ENCODE measurements at regions not wholly inside any gene's neighbourhood (a gene's known extent, or its start where the extent isn't known, plus 50 kb on each side); places are given as distances from the start of the nearest gene placed in this dataset.

- TF ChIP-seq CTCF (IDR thresholded peaks at IDR 0.05; ENCODE audit: low read length, missing control alignments) = no peak
- no peak for DNase-seq (ENCODE audit: low read depth)
- H3K4me3 ChIP-seq (replicated peaks; ENCODE audit: low read depth, low read length) = no peak overlapping the region
Observed at GRCh38 chr15:25613134-25613533, 174.3 kb upstream of the UBE3A start.

GRCh38 chr15:25611603-25612002 is 172.8 kb upstream of the UBE3A start:
- TF ChIP-seq CTCF (IDR thresholded peaks at IDR 0.05; ENCODE audit: low read length, missing control alignments) = no peak
- H3K4me3 ChIP-seq (replicated peaks; ENCODE audit: low read depth, low read length) = no peak overlapping the region
- DNase-seq (ENCODE audit: low read depth) = no peak

- H3K4me3 ChIP-seq (replicated peaks; ENCODE audit: low read depth, low read length) = no peak overlapping the region
- TF ChIP-seq CTCF (IDR thresholded peaks at IDR 0.05; ENCODE audit: low read length, missing control alignments) = no peak
- DNase-seq (ENCODE audit: low read depth) = no peak
Observed at GRCh38 chr15:25609371-25609770, 170.5 kb upstream of the UBE3A start.

- no peak overlapping the region for H3K4me3 ChIP-seq (replicated peaks; ENCODE audit: low read depth, low read length)
- TF ChIP-seq CTCF (IDR thresholded peaks at IDR 0.05; ENCODE audit: low read length, missing control alignments) = no peak
- no peak for DNase-seq (ENCODE audit: low read depth)
Observed at GRCh38 chr15:25608926-25609325, 170.1 kb upstream of the UBE3A start.

GRCh38 chr15:25605151-25605550 is 166.3 kb upstream of the UBE3A start:
- no peak for TF ChIP-seq CTCF (IDR thresholded peaks at IDR 0.05; ENCODE audit: low read length, missing control alignments)
- DNase-seq (ENCODE audit: low read depth) = no peak
- no peak overlapping the region for H3K4me3 ChIP-seq (replicated peaks; ENCODE audit: low read depth, low read length)

GRCh38 chr15:25600751-25601150 is 161.9 kb upstream of the UBE3A start:
- TF ChIP-seq CTCF (IDR thresholded peaks at IDR 0.05; ENCODE audit: low read length, missing control alignments) = no peak
- DNase-seq (ENCODE audit: low read depth) = no peak
- H3K4me3 ChIP-seq (replicated peaks; ENCODE audit: low read depth, low read length) = no peak overlapping the region

GRCh38 chr15:25597571-25597970 is 158.7 kb upstream of the UBE3A start:
- DNase-seq (ENCODE audit: low read depth) = no peak
- H3K4me3 ChIP-seq (replicated peaks; ENCODE audit: low read depth, low read length) = no peak overlapping the region
- TF ChIP-seq CTCF (IDR thresholded peaks at IDR 0.05; ENCODE audit: low read length, missing control alignments) = no peak

Measured in fibroblast of pulmonary artery (primary cell).